K562 (cell line): ENCODE measurements at regions not wholly inside any gene's neighbourhood (a gene's known extent, or its start where the extent isn't known, plus 50 kb on each side); places are given as distances from the start of the nearest gene placed in this dataset.

Experiments
- FOXP1 ChIP-seq: sonication (generic); formaldehyde crosslinking; IDR thresholded peaks from 2 replicates; pipeline ENCODE4 v1.8.0; 2022; ENCODE audit warnings: mild to moderate bottlenecking, missing genetic modification reagents
- HES1 ChIP-seq: fragments of 450-650 bp; IDR thresholded peaks from 2 replicates; pipeline ENCODE4 v1.6.1; 2016; ENCODE audit warnings: low read depth, mild to moderate bottlenecking, moderate library complexity
- NR4A1 ChIP-seq, 2 experiments: fragments of 250-450 bp in 1 of 2; fragments of 450-650 bp in 1 of 2; sonication (Bioruptor Pico) in 1 of 2; IDR thresholded peaks; 2 replicates each; pipeline versions ENCODE4 v1.4.0 to v1.6.1; 2016 to 2020; ENCODE audit warnings: mild to moderate bottlenecking in 2 of 2, missing compliant biosample characterization in 1 of 2, missing genetic modification characterization in 1 of 2, moderate library complexity in 1 of 2
- PRDM10 ChIP-seq: fragments of 450-650 bp; IDR thresholded peaks from 2 replicates; pipeline ENCODE4 v1.6.1; 2018; ENCODE audit not compliant: partially characterized antibody
- YY1 ChIP-seq, 3 experiments: IDR thresholded peaks; 2 replicates each; pipeline ENCODE4 v1.6.1; 2011; ENCODE audit warnings: low read length in 2 of 3, mild to moderate bottlenecking in 2 of 3, moderate library complexity in 2 of 3, borderline replicate concordance in 1 of 3, control low read depth in 1 of 3, low read depth in 1 of 3; ENCODE audit not compliant: insufficient read depth in 3 of 3, insufficient replicate concordance in 2 of 3, control insufficient read depth in 1 of 3, insufficient read length in 1 of 3; ENCODE audit errors: extremely low read depth in 1 of 3
- ZNF174 ChIP-seq: fragments of 250-450 bp; sonication (Bioruptor Pico); IDR thresholded peaks from 2 replicates; pipeline ENCODE4 v1.4.0; 2020; ENCODE audit warnings: mild to moderate bottlenecking
- ZSCAN32 ChIP-seq: fragments of 450-650 bp; formaldehyde crosslinking; IDR thresholded peaks from 2 replicates; pipeline ENCODE4 v1.4.0; 2020; ENCODE audit warnings: mild to moderate bottlenecking, moderate library complexity

- TF ChIP-seq PRDM10: no peak
- no peak for TF ChIP-seq ZSCAN32
- TF ChIP-seq FOXP1 (CRISPR knock-in tag): no peak
- TF ChIP-seq YY1 (IDR thresholded peaks at IDR 0.05; ENCODE audit: borderline replicate concordance in 1 of 3, control insufficient read depth in 1 of 3, extremely low read depth in 1 of 3, insufficient read depth in 3 of 3, insufficient read length in 1 of 3, insufficient replicate concordance in 2 of 3, low read depth in 1 of 3, low read length in 2 of 3): no peak
- no peak for TF ChIP-seq NR4A1 (CRISPR knock-in tag; IDR thresholded peaks at IDR 0.05)
- TF ChIP-seq NR4A1 (tag; IDR thresholded peaks at IDR 0.05): no peak
- TF ChIP-seq HES1: no peak
- TF ChIP-seq ZNF174 (CRISPR knock-in tag): no peak
These were observed 87.8 kb upstream of the SORBS2 start (continued) for GRCh38 chr4:185899833-185900232.
